ENCODE measurements at regions not wholly inside any gene's neighbourhood (a gene's known extent, or its start where the extent isn't known, plus 50 kb on each side); places are given as distances from the start of the nearest gene placed in this dataset.

DNA sequence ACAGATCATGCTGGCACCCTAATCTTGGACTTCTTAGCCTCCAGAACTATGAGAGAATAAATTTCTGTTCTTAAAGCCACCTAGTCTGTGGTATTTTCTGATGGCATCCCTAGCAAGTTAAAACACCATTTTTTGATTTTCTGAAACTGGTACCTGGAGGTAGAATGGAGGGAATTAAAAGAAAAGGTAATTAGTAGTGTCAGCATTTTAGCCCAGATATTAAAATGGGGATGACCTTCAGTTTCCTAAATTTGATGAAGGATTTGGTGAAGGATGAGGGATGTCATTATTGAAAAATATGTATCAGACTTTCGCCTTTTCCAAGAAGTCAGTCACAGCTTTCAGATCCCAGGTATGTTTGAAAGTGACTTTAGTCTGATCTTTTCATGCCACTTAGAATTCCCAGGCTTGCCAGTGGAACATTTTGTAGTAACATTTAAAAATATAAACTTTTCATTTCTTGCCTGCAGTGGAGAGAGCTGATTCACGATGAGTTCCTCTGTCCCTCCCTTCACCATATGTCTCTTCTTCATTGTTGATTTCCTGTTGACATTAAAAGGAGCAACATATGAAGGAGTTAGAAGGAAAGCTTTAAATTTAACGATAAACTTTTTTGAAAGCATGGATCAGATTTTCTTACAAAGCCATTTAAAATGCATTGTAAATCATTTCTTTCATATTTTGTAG lies 169.4 kb downstream of the SLIT2 start (continued):
- TF ChIP-seq C11orf30 (IDR thresholded peaks at IDR 0.05; ENCODE audit: low read depth) (peak; percentile 15; the same call in 1 of the 2 replicates), TEAD1 (CRISPR knock-in tag; IDR thresholded peaks at IDR 0.05) (no peak), CBX1 (IDR thresholded peaks at IDR 0.05; ENCODE audit: low read depth) (no peak)

DNA sequence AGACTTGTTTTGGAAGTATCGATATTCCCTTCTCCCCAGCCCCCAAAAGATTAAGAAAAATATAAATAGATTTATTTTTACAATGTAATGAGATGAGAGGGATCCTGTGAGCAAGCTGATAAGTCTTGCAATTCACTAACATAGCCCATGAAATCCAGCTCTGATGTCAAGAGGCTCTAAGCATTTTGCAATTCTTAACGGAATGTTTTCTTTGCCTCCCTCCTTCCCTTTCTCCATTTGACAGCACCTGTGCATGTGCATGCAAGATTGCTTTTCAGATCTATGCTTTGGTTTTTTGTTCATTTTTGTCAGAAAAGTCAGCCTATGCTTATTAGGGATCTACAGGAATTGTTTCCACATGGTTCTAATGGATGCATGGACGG lies 169.9 kb downstream of the SLIT2 start:
- in situ Hi-C loops (cut with MboI) (loop anchor here (5.0 to 25.0 kb wide), 3 partner anchors 113 to 1341 kb away; no protein-coding TSS in a partner anchor), intact Hi-C loops (cut with micrococcal nuclease) (no loop called here)
- ATAC-seq: no peak
- Histone ChIP-seq H3K27ac (ENCODE audit: extremely low read depth, low read depth, low read length) (no peak overlapping the region), H3K4me3 (no peak overlapping the region), H3K4me1 (replicated peaks in 1 of 2; ENCODE audit: control insufficient read depth in 2 of 2, insufficient read depth in 2 of 2, low read length in 2 of 2) (no peaks in the 10 kb centered on the region), H3K9me3 (replicated peaks; ENCODE audit: control insufficient read depth, insufficient read depth, low read depth, low read length) (no peaks in the 10 kb centered on the region), H3K9ac (ENCODE audit: insufficient read depth in 1 of 2, low read depth in 2 of 2, low read length in 2 of 2) (no peak overlapping the region), H3K27me3 (ENCODE audit: control insufficient read depth in 2 of 2, insufficient read depth in 2 of 2, low read length in 2 of 2) (no peaks in the 10 kb centered on the region), H3K36me3 (ENCODE audit: control insufficient read depth, insufficient read depth, low read length) (no peaks in the 10 kb centered on the region), H2AFZ (ENCODE audit: low read depth, low read length) (no peak overlapping the region), H4K20me1 (replicated peaks; ENCODE audit: control insufficient read depth, insufficient read depth, low read length) (no peaks in the 10 kb centered on the region), H3K9me1 (ENCODE audit: control insufficient read depth, insufficient read depth, low read length) (no peaks in the 10 kb centered on the region), H3K79me2 (ENCODE audit: control insufficient read depth, insufficient read depth, low read length) (no peaks in the 10 kb centered on the region), H3K4me2 (ENCODE audit: insufficient read depth, low read length) (no peak overlapping the region)
- TF ChIP-seq ILF3 (IDR thresholded peaks at IDR 0.05; ENCODE audit: borderline replicate concordance): no peak
- TF ChIP-seq PRMT5 (CRISPR knock-in tag; IDR thresholded peaks at IDR 0.05): no peak
- TF ChIP-seq LEF1 (IDR thresholded peaks at IDR 0.05): no peak
- TF ChIP-seq TFAM (CRISPR knock-in tag; conservative IDR thresholded peaks at IDR 0.05): no peak
- TF ChIP-seq, protein P1, sequence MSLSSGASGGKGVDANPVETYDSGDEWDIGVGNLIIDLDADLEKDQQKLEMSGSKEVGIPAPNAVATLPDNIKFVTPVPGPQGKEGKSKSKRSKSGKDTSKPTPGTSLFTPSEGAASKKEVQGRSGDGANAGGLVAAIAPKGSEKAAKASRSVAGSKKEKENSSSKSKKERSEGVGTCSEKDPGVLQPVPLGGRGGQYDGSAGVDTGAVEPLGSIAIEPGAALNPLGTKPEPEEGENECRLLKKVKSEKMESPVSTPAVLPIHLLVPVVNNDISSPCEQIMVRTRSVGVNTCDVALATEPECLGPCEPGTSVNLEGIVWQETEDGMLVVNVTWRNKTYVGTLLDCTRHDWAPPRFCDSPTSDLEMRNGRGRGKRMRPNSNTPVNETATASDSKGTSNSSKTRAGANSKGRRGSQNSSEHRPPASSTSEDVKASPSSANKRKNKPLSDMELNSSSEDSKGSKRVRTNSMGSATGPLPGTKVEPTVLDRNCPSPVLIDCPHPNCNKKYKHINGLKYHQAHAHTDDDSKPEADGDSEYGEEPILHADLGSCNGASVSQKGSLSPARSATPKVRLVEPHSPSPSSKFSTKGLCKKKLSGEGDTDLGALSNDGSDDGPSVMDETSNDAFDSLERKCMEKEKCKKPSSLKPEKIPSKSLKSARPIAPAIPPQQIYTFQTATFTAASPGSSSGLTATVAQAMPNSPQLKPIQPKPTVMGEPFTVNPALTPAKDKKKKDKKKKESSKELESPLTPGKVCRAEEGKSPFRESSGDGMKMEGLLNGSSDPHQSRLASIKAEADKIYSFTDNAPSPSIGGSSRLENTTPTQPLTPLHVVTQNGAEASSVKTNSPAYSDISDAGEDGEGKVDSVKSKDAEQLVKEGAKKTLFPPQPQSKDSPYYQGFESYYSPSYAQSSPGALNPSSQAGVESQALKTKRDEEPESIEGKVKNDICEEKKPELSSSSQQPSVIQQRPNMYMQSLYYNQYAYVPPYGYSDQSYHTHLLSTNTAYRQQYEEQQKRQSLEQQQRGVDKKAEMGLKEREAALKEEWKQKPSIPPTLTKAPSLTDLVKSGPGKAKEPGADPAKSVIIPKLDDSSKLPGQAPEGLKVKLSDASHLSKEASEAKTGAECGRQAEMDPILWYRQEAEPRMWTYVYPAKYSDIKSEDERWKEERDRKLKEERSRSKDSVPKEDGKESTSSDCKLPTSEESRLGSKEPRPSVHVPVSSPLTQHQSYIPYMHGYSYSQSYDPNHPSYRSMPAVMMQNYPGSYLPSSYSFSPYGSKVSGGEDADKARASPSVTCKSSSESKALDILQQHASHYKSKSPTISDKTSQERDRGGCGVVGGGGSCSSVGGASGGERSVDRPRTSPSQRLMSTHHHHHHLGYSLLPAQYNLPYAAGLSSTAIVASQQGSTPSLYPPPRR (CRISPR knock-in tag; IDR thresholded peaks at IDR 0.05; ENCODE audit: borderline replicate concordance): no peak
- TF ChIP-seq, protein P2, sequence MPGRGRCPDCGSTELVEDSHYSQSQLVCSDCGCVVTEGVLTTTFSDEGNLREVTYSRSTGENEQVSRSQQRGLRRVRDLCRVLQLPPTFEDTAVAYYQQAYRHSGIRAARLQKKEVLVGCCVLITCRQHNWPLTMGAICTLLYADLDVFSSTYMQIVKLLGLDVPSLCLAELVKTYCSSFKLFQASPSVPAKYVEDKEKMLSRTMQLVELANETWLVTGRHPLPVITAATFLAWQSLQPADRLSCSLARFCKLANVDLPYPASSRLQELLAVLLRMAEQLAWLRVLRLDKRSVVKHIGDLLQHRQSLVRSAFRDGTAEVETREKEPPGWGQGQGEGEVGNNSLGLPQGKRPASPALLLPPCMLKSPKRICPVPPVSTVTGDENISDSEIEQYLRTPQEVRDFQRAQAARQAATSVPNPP (IDR thresholded peaks at IDR 0.05; ENCODE audit: borderline replicate concordance, insufficient read depth, insufficient read length): no peak
- TF ChIP-seq, protein P3, sequence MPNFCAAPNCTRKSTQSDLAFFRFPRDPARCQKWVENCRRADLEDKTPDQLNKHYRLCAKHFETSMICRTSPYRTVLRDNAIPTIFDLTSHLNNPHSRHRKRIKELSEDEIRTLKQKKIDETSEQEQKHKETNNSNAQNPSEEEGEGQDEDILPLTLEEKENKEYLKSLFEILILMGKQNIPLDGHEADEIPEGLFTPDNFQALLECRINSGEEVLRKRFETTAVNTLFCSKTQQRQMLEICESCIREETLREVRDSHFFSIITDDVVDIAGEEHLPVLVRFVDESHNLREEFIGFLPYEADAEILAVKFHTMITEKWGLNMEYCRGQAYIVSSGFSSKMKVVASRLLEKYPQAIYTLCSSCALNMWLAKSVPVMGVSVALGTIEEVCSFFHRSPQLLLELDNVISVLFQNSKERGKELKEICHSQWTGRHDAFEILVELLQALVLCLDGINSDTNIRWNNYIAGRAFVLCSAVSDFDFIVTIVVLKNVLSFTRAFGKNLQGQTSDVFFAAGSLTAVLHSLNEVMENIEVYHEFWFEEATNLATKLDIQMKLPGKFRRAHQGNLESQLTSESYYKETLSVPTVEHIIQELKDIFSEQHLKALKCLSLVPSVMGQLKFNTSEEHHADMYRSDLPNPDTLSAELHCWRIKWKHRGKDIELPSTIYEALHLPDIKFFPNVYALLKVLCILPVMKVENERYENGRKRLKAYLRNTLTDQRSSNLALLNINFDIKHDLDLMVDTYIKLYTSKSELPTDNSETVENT (CRISPR knock-in tag; IDR thresholded peaks at IDR 0.05): no peak
- TF ChIP-seq TAF9B (IDR thresholded peaks at IDR 0.05; ENCODE audit: partially characterized antibody): no peak
- no peak for TF ChIP-seq BCL6 (CRISPR knock-in tag; IDR thresholded peaks at IDR 0.05)
- 7% methylated on average over 3 of the region's 3 CpGs for WGBS (ENCODE audit: insufficient coverage, low coverage, missing lambda C conversion rate)
- no peak for FAIRE-seq
- ChIA-PET POLR2A (no interaction called here), CTCF (ENCODE audit: low intra/inter-chr PET ratio) (interaction anchor here (1.5 kb wide), 1 partner anchor 263 kb away, joined by 8 read pairs; no protein-coding TSS in a partner anchor)
- no TSS peak for BruUV-seq (replicated peaks)
- DNase-seq (ENCODE audit: extremely low read depth in 1 of 4, low spot score in 3 of 4): no peak
